ENCODE measurements at regions not wholly inside any gene's neighbourhood (a gene's known extent, or its start where the extent isn't known, plus 50 kb on each side); places are given as distances from the start of the nearest gene placed in this dataset.

GRCh38 chr17:27244011-27244410, 49.9 kb upstream of the WSB1 start:
- no peak for TF ChIP-seq CTCF (IDR thresholded peaks at IDR 0.05; ENCODE audit: low read depth, low read length)
- no peak overlapping the region for H3K4me3 ChIP-seq
- H3K27me3 ChIP-seq = no peaks in the 10 kb centered on the region
- no peaks in the 10 kb centered on the region for H3K36me3 ChIP-seq
- no peaks in the 10 kb centered on the region for H3K9me3 ChIP-seq (ENCODE audit: low read depth)
- no peaks in the 10 kb centered on the region for H3K4me1 ChIP-seq (ENCODE audit: low read depth)
- H3K27ac ChIP-seq = no peak overlapping the region
- DNase-seq (ENCODE audit: low read depth in 1 of 2, low spot score in 1 of 2) = no peak
